PC-9 (cell line): ENCODE measurements at regions not wholly inside any gene's neighbourhood (a gene's known extent, or its start where the extent isn't known, plus 50 kb on each side); places are given as distances from the start of the nearest gene placed in this dataset.

Experiments
- BruUV-seq: library from RNA; stranded (reverse); fragments of 400-500 nt; replicated peaks from 2 replicates; lab custom pipeline; 2021; lab: Mats Ljungman, UMichigan
- CTCF ChIA-PET: fragments of 300-600 bp; sonication (Branson Sonifier 250); formaldehyde crosslinking; loops from one replicate; lab custom pipeline; 2022; ENCODE audit warnings: antibody characterized with exemption; lab: Charles Lee
- POLR2A ChIA-PET: fragments of 300-600 bp; sonication (Branson Sonifier 250); formaldehyde crosslinking; loops from one replicate; lab custom pipeline; 2022; ENCODE audit warnings: antibody characterized with exemption; ENCODE audit not compliant: unreplicated experiment; lab: Charles Lee
- DNase-seq, 2 experiments: peaks; one replicate each; pipeline versions ENCODE4 v3.0.0 to v3.0.0-alpha.2; 2015 to 2022; ENCODE audit warnings: mixed read lengths in 1 of 2
- H2AFZ ChIP-seq: fragments of 200-600 bp; sonication (generic); 2 replicates; pipeline ENCODE4 v1.8.1; 2017; ENCODE audit warnings: antibody characterized with exemption
- H3F3A ChIP-seq: fragments of 200-600 bp; sonication (generic); 2 replicates; pipeline ENCODE4 v1.8.1; 2017; ENCODE audit warnings: antibody characterized with exemption, mild to moderate bottlenecking, low read depth; ENCODE audit not compliant: insufficient read depth
- H3K27ac ChIP-seq: fragments of 200-600 bp; sonication (generic); 2 replicates; pipeline ENCODE4 v1.6.1; 2016; ENCODE audit warnings: mixed run types
- H3K27me3 ChIP-seq: fragments of 200-600 bp; sonication (generic); 2 replicates; pipeline ENCODE4 v1.6.1; 2016; ENCODE audit warnings: low read depth, mixed run types; ENCODE audit not compliant: insufficient read depth
- H3K36me3 ChIP-seq: fragments of 200-600 bp; sonication (generic); 2 replicates; pipeline ENCODE4 v1.6.1; 2016; ENCODE audit warnings: low read depth, mixed run types
- H3K4me1 ChIP-seq: fragments of 200-600 bp; sonication (generic); replicated peaks from 2 replicates; pipeline ENCODE4 v1.6.1; 2016; ENCODE audit warnings: mixed run types; ENCODE audit not compliant: insufficient read depth
- H3K4me2 ChIP-seq: fragments of 200-600 bp; sonication (generic); 2 replicates; pipeline ENCODE4 v1.6.1; 2017; ENCODE audit warnings: mixed run types
- H3K4me3 ChIP-seq: fragments of 200-600 bp; sonication (generic); 2 replicates; pipeline ENCODE4 v1.6.1; 2016; ENCODE audit warnings: mixed run types
- H3K79me2 ChIP-seq: fragments of 200-600 bp; sonication (generic); 2 replicates; pipeline ENCODE4 v1.6.1; 2017; ENCODE audit warnings: low read depth, mixed run types
- H3K9me2 ChIP-seq: fragments of 200-600 bp; sonication (generic); 2 replicates; pipeline ENCODE4 v1.8.1; 2017; ENCODE audit warnings: mild to moderate bottlenecking; ENCODE audit not compliant: insufficient read depth
- H3K9me3 ChIP-seq: fragments of 200-600 bp; sonication (generic); 2 replicates; pipeline ENCODE4 v1.8.1; 2016; ENCODE audit warnings: low read depth; ENCODE audit not compliant: insufficient read depth
- H4K20me1 ChIP-seq: fragments of 200-600 bp; sonication (generic); 2 replicates; pipeline ENCODE4 v1.8.1; 2017; ENCODE audit not compliant: insufficient read depth
- EZH2 ChIP-seq: fragments of 200-600 bp; sonication (generic); IDR thresholded peaks from 2 replicates; pipeline ENCODE4 v1.8.0; 2017; ENCODE audit warnings: antibody characterized with exemption, low read depth
- intact Hi-C: fragments of 100-400 bp; cut with micrococcal nuclease; formaldehyde crosslinking; loops from one replicate; pipeline ENCODE4 v1.10.0; 2022; ENCODE audit not compliant: unreplicated experiment
- TF ChIP-seq, protein P1 (sequence below): fragments of 200-600 bp; sonication (generic); conservative IDR thresholded peaks from 2 replicates; pipeline ENCODE4 v1.6.1; 2017; ENCODE audit warnings: mixed run types, antibody characterized with exemption, mild to moderate bottlenecking, moderate library complexity

DNA sequence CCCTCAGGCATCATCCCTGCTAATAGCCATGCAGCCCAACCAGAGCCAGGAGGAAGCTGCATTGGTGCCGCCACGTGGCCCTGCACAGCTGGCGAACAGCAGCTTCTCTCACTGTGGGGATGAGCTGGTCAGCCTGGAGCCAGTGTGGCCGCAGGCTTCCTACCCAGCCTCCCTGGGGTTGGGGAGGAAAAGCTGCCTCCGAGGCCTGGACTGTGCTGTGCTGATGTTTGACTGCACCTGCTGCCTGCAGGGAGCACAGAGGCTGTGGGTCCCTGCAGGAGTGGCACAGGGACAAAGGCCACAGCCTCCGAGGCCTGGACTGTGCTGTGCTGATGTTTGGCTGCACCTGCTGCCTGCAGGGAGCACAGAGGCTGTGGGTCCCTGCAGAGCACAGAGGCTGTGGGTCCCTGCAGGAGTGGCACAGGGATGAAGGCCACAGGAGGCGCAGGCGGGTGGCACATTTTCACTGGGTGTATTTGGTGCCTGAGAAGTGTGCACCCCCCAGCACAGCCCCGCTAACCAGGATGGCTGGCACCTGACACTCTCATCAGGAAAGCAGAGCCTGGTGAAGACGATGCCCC, 83.9 kb downstream of the DLL1 start:
- Histone ChIP-seq H2AFZ (no peak overlapping the region), H4K20me1 (no peaks in the 10 kb centered on the region), H3K27ac (no peak overlapping the region), H3K4me3 (no peak overlapping the region), H3K4me2 (no peak overlapping the region), H3K27me3 (peaks cover 86% of the 10 kb centered on the region), H3K9me2 (no peaks in the 10 kb centered on the region), H3K9me3 (no peaks in the 10 kb centered on the region), H3K4me1 (no peaks in the 10 kb centered on the region), H3F3A (no peaks in the 10 kb centered on the region), H3K79me2 (no peaks in the 10 kb centered on the region), H3K36me3 (no peaks in the 10 kb centered on the region)
- ChIA-PET CTCF (no interaction called here), POLR2A (no interaction called here)
- intact Hi-C loops, result no loop called here
- DNase-seq, result no peak
- no TSS peak for BruUV-seq
- TF ChIP-seq EZH2, result no peak
- TF ChIP-seq, protein P1, sequence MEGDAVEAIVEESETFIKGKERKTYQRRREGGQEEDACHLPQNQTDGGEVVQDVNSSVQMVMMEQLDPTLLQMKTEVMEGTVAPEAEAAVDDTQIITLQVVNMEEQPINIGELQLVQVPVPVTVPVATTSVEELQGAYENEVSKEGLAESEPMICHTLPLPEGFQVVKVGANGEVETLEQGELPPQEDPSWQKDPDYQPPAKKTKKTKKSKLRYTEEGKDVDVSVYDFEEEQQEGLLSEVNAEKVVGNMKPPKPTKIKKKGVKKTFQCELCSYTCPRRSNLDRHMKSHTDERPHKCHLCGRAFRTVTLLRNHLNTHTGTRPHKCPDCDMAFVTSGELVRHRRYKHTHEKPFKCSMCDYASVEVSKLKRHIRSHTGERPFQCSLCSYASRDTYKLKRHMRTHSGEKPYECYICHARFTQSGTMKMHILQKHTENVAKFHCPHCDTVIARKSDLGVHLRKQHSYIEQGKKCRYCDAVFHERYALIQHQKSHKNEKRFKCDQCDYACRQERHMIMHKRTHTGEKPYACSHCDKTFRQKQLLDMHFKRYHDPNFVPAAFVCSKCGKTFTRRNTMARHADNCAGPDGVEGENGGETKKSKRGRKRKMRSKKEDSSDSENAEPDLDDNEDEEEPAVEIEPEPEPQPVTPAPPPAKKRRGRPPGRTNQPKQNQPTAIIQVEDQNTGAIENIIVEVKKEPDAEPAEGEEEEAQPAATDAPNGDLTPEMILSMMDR, result no peak

DNA sequence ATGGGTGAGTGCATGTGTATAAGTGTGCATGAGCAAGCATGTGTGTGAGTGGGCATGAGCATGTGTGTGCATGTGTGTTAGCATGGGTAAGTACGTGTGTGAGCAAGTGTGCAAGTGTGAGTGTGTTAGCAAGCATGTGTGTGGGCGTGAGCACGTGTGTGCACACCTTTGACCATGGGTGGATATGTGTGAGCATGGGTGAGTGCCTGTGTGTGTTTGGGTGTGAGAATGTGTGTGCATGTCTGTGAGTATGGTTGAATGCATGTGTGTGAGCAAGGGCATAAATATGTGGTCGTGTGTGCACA, 84.6 kb downstream of the DLL1 start:
- Histone ChIP-seq H3K27ac (no peak overlapping the region), H3K9me2 (no peaks in the 10 kb centered on the region), H3F3A (no peaks in the 10 kb centered on the region), H3K27me3 (peaks cover 82% of the 10 kb centered on the region), H3K9me3 (no peaks in the 10 kb centered on the region), H3K79me2 (no peaks in the 10 kb centered on the region), H3K4me1 (no peaks in the 10 kb centered on the region), H3K4me3 (no peak overlapping the region), H4K20me1 (no peaks in the 10 kb centered on the region), H3K4me2 (no peak overlapping the region), H2AFZ (no peak overlapping the region), H3K36me3 (no peaks in the 10 kb centered on the region)
- intact Hi-C loops, result no loop called here
- ChIA-PET CTCF (no interaction called here), POLR2A (no interaction called here)
- TF ChIP-seq EZH2, result no peak
- TF ChIP-seq, protein P1, result no peak
- no TSS peak for BruUV-seq
- DNase-seq, result no peak

DNA sequence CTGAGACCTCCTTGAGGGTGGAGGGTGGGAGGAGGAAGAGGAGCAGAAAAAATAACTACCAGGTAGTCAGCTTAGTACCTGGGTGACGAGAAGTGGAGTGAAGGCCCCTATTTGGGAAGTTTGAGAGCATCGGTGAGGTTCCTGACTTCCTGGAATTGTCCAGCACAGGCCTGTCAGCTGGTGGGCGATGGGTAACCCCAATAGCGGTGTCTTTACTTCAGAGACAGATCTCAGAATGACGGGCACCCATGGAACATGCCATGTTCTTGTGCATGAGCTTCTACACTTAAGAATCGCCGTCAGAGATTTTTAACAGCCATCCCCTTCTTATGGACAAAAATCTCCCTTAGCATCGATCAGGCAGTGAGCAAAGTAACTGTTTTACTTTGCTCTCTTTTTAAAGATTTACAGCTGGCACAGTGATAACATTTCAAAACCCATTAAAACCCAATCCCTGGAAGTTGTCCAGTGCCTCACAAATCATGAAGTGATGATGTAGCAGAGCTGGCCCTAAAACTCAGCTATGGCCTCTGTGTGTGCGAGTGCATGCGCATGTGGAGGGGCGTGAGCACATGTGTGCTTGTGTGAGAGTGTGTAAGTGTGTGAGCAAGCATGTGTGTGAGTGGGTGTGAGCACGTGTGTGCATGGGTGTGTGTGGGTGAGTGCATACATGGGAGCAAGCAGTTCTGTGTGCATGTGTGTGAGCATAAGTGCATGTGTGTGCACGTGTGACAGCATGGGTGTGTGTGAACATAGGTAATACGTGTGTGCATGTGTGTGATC, 85.2 kb downstream of the DLL1 start:
- ChIA-PET CTCF (no interaction called here), POLR2A (no interaction called here)
- no peak for TF ChIP-seq EZH2
- TF ChIP-seq, protein P1, result no peak
- Histone ChIP-seq H2AFZ (no peak overlapping the region), H3K36me3 (no peaks in the 10 kb centered on the region), H3K4me2 (no peak overlapping the region), H3K79me2 (no peaks in the 10 kb centered on the region), H3F3A (no peaks in the 10 kb centered on the region), H3K4me1 (no peaks in the 10 kb centered on the region), H3K4me3 (no peak overlapping the region), H3K9me2 (no peaks in the 10 kb centered on the region), H3K27me3 (peaks cover 80% of the 10 kb centered on the region), H3K9me3 (no peaks in the 10 kb centered on the region), H4K20me1 (no peaks in the 10 kb centered on the region), H3K27ac (no peak overlapping the region)
- DNase-seq, result no peak
- intact Hi-C loops, result no loop called here
- BruUV-seq, result no TSS peak
